ENCODE measurements at regions not wholly inside any gene's neighbourhood (a gene's known extent, or its start where the extent isn't known, plus 50 kb on each side); places are given as distances from the start of the nearest gene placed in this dataset.

GRCh38 chr18:40055262-40055661 lies 1899.8 kb upstream of the PIK3C3 start:
- no peak for TF ChIP-seq FOXP2 (optimal IDR thresholded peaks at IDR 0.05; ENCODE audit: borderline replicate concordance, extremely low read depth, extremely low read length, insufficient read depth)
- TF ChIP-seq REST (IDR thresholded peaks at IDR 0.05; ENCODE audit: insufficient read depth in 1 of 2, low read depth in 2 of 2, low read length in 2 of 2) = no peak
- no peak for TF ChIP-seq TAF1 (IDR thresholded peaks at IDR 0.05; ENCODE audit: borderline replicate concordance, insufficient read depth, low read length)
- no peak for TF ChIP-seq POLR2AphosphoS5 (IDR thresholded peaks at IDR 0.05; ENCODE audit: low read depth, low read length)
- TF ChIP-seq SIN3A (IDR thresholded peaks at IDR 0.05; ENCODE audit: borderline replicate concordance, insufficient read depth, low read length) = no peak

- TF ChIP-seq POLR2AphosphoS5 (IDR thresholded peaks at IDR 0.05; ENCODE audit: low read depth, low read length) (no peak), SIN3A (IDR thresholded peaks at IDR 0.05; ENCODE audit: borderline replicate concordance, insufficient read depth, low read length) (no peak), REST (IDR thresholded peaks at IDR 0.05; ENCODE audit: insufficient read depth in 1 of 2, low read depth in 2 of 2, low read length in 2 of 2) (no peak), FOXP2 (optimal IDR thresholded peaks at IDR 0.05; ENCODE audit: borderline replicate concordance, extremely low read depth, extremely low read length, insufficient read depth) (no peak), TAF1 (IDR thresholded peaks at IDR 0.05; ENCODE audit: borderline replicate concordance, insufficient read depth, low read length) (no peak)
These were observed 1905.3 kb upstream of the PIK3C3 start for GRCh38 chr18:40049716-40050115.

DNA sequence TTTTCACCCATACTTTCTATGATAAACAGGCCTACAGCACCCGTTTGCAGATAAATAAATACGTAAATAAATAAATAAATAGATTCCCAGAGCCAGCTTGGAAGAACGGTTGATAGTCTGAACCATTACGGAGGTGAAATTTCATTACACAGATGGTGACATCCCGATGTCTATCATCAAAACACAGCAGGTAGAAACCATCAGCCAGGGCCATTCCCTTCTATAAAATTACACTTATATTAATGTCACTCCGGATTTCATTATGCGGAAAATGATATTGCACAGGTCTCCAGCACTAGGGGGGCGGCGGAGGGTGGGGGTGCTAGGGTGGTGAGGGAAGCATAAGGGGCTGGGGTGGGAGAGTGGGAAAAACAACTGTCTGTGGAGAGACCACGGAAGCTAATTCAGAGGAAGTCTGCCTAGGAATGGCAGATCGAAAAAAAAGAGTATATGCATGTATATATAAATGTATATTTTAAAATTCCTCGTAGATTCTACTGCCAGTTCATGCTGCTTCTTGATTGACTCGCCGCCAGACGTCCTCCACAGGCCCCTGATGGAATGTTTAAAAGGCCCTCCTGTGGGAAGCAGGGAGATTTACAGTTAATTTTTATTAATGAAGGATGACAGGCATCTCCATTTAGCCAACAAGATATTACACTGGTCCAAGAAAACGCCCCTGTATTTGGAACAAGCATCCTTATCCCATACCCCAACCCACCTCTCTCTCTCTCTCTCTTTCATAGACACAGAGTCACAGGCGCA lies 1906.0 kb upstream of the PIK3C3 start:
- TF ChIP-seq SIN3A (IDR thresholded peaks at IDR 0.05; ENCODE audit: borderline replicate concordance, insufficient read depth, low read length) (no peak), FOXP2 (optimal IDR thresholded peaks at IDR 0.05; ENCODE audit: borderline replicate concordance, extremely low read depth, extremely low read length, insufficient read depth) (no peak), REST (IDR thresholded peaks at IDR 0.05; ENCODE audit: insufficient read depth in 1 of 2, low read depth in 2 of 2, low read length in 2 of 2) (no peak), POLR2AphosphoS5 (IDR thresholded peaks at IDR 0.05; ENCODE audit: low read depth, low read length) (no peak), TAF1 (IDR thresholded peaks at IDR 0.05; ENCODE audit: borderline replicate concordance, insufficient read depth, low read length) (no peak)

- TF ChIP-seq TAF1 (IDR thresholded peaks at IDR 0.05; ENCODE audit: borderline replicate concordance, insufficient read depth, low read length) (no peak), FOXP2 (optimal IDR thresholded peaks at IDR 0.05; ENCODE audit: borderline replicate concordance, extremely low read depth, extremely low read length, insufficient read depth) (no peak), SIN3A (IDR thresholded peaks at IDR 0.05; ENCODE audit: borderline replicate concordance, insufficient read depth, low read length) (no peak), REST (IDR thresholded peaks at IDR 0.05; ENCODE audit: insufficient read depth in 1 of 2, low read depth in 2 of 2, low read length in 2 of 2) (no peak), POLR2AphosphoS5 (IDR thresholded peaks at IDR 0.05; ENCODE audit: low read depth, low read length) (no peak)
These were observed 1906.8 kb upstream of the PIK3C3 start for GRCh38 chr18:40048253-40048652.

Data from PFSK-1 (cell line).